ENCODE measurements at regions not wholly inside any gene's neighbourhood (a gene's known extent, or its start where the extent isn't known, plus 50 kb on each side); places are given as distances from the start of the nearest gene placed in this dataset.
"Not testable (repeated sequence)": the region's sequence is repeated elsewhere in the genome, so short reads cannot be mapped to it uniquely, and the experiment has no call there.

DNA sequence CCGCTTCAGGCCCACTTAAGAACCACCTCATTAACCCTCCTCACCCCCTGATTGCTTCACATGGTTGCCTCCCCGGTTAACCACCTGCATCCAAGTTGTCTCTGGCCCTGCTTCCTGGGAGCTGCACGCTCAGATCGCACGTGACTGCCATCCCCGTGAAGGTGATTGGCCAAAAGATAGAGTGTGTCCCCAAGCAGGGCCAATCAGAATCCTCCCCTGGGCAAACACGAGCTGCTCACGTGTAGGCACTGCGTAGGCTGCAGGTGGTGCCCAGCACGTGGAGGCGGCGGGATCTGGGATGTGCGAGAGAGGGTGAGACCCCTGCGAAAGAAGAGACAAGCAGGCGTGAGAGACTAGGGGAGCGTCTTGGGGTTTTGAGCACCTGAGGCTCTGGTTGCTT lies 111.8 kb upstream of the CRHR1 start:
- H3K27me3 ChIP-seq (ENCODE audit: low read depth), result peaks cover 78% of the 10 kb centered on the region
- H3K4me3 ChIP-seq, result no peak overlapping the region
- H3K27ac ChIP-seq (replicated peaks), result no peak overlapping the region
- no peaks in the 10 kb centered on the region for H3K36me3 ChIP-seq
- peaks cover 20% of the 10 kb centered on the region for H3K9me3 ChIP-seq (replicated peaks)
- no peak for DNase-seq
- TF ChIP-seq, protein P1, sequence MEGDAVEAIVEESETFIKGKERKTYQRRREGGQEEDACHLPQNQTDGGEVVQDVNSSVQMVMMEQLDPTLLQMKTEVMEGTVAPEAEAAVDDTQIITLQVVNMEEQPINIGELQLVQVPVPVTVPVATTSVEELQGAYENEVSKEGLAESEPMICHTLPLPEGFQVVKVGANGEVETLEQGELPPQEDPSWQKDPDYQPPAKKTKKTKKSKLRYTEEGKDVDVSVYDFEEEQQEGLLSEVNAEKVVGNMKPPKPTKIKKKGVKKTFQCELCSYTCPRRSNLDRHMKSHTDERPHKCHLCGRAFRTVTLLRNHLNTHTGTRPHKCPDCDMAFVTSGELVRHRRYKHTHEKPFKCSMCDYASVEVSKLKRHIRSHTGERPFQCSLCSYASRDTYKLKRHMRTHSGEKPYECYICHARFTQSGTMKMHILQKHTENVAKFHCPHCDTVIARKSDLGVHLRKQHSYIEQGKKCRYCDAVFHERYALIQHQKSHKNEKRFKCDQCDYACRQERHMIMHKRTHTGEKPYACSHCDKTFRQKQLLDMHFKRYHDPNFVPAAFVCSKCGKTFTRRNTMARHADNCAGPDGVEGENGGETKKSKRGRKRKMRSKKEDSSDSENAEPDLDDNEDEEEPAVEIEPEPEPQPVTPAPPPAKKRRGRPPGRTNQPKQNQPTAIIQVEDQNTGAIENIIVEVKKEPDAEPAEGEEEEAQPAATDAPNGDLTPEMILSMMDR (IDR thresholded peaks at IDR 0.05; ENCODE audit: borderline replicate concordance), result no peak
- H3K4me1 ChIP-seq, result no peaks in the 10 kb centered on the region
- intact Hi-C loops (cut with micrococcal nuclease), result no loop called here

DNA sequence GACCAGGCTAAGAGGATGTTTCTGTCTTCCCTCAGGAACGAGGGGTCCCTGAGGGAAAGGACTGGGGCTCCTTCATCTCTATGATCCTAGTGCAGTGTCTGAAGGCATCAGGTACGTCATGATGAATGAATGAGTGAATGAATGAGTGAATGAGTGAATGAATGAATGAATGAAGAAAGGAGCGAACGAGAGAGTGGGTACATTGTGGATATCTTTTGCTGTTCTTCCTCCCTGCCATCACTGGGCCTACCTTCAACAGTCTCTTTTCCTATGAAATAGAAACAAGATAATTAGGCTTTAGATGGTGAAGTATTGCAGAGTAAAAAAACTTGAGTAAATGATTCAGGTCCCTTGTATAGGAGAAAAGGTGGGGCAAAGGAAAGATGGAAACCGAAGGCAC lies 111.3 kb upstream of the CRHR1 start:
- intact Hi-C loops (cut with micrococcal nuclease), result no loop called here

DNA sequence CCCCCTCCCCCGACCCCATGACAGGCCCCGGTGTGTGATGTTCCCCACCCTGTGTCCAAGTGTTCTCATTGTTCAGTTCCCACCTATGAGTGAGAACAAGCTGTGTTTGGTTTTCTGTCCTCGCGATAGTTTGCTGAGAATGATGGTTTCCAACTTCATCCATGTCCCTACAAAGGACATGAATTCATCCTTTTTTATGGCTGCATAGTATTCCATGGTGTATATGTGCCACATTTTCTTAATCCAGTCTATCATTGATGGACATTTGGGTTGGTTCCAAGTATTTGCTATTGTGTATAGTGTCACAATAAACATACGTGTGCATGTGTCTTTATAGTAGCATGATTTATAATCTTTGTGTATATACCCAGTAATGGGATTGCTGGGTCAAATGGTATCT lies 110.4 kb upstream of the CRHR1 start:
- H3K27ac ChIP-seq (replicated peaks); intact Hi-C loops (cut with micrococcal nuclease); DNase-seq; H3K4me3 ChIP-seq; H3K4me1 ChIP-seq; H3K36me3 ChIP-seq: not testable (repeated sequence)
- Histone ChIP-seq H3K27me3 (ENCODE audit: low read depth) (peaks cover 77% of the 10 kb centered on the region), H3K9me3 (replicated peaks) (peaks cover 20% of the 10 kb centered on the region)

More for the DNA sequence above, 111.3 kb upstream of the CRHR1 start:
- H3K4me3 ChIP-seq, result no peak overlapping the region
- DNase-seq, result no peak
- H3K9me3 ChIP-seq (replicated peaks), result peaks cover 20% of the 10 kb centered on the region
- H3K36me3 ChIP-seq, result no peaks in the 10 kb centered on the region
- no peaks in the 10 kb centered on the region for H3K4me1 ChIP-seq
- H3K27ac ChIP-seq (replicated peaks), result no peak overlapping the region
- TF ChIP-seq, protein P1 (IDR thresholded peaks at IDR 0.05; ENCODE audit: borderline replicate concordance), result no peak
- H3K27me3 ChIP-seq (ENCODE audit: low read depth), result peaks cover 77% of the 10 kb centered on the region

DNA sequence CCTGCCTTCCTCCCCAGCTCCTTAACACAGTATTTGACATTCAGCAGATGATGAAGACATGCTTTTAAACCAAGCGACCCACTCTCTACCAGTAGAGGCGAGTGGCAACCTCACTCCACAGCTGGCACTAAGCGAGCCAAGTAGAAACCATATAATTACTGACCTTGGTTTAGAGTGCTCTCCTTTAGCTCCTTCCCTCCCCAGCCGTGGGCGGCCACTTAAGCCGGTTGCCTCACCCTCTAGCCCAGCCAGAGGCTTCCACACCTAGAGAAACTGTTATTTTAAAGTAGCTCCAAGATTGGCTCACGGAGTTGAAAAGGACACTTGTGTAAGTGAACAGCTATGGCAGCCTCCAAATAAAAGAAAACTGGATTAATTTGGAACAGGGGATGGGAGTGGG lies 109.1 kb upstream of the CRHR1 start:
- peaks cover 71% of the 10 kb centered on the region for H3K27me3 ChIP-seq (ENCODE audit: low read depth)
- TF ChIP-seq, protein P1 (IDR thresholded peaks at IDR 0.05; ENCODE audit: borderline replicate concordance), result no peak
- peaks cover 30% of the 10 kb centered on the region for H3K9me3 ChIP-seq (replicated peaks)
- no peaks in the 10 kb centered on the region for H3K4me1 ChIP-seq
- H3K36me3 ChIP-seq, result no peaks in the 10 kb centered on the region
- no peak for DNase-seq
- intact Hi-C loops (cut with micrococcal nuclease), result no loop called here
- no peak overlapping the region for H3K27ac ChIP-seq (replicated peaks)
- H3K4me3 ChIP-seq, result no peak overlapping the region

DNA sequence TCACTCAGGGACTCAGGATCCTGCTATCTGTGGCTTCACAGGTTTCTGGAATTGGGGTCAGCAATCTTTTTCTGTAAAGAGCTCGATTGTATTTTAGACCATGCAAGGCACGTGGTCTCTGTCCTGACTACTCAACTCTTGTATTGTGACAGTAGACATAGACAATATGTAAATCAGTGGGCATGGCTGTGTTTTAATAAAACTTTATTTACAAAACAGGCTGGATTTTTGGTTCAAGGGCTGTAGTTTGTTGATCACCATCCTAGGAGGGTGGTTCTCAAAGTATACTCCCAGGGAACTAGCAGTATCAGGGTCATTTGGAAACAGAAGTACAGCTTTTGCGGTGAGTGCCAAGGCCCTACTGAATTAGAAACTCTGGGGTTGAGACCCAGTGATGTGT lies 108.2 kb upstream of the CRHR1 start:
- Histone ChIP-seq H3K27ac (replicated peaks) (no peak overlapping the region), H3K9me3 (replicated peaks) (peaks cover 30% of the 10 kb centered on the region), H3K4me1 (no peaks in the 10 kb centered on the region), H3K4me3 (no peak overlapping the region), H3K36me3 (no peaks in the 10 kb centered on the region), H3K27me3 (ENCODE audit: low read depth) (peaks cover 65% of the 10 kb centered on the region)
- intact Hi-C loops (cut with micrococcal nuclease), result no loop called here
- no peak for DNase-seq
- TF ChIP-seq, protein P1 (IDR thresholded peaks at IDR 0.05; ENCODE audit: borderline replicate concordance), result no peak

DNA sequence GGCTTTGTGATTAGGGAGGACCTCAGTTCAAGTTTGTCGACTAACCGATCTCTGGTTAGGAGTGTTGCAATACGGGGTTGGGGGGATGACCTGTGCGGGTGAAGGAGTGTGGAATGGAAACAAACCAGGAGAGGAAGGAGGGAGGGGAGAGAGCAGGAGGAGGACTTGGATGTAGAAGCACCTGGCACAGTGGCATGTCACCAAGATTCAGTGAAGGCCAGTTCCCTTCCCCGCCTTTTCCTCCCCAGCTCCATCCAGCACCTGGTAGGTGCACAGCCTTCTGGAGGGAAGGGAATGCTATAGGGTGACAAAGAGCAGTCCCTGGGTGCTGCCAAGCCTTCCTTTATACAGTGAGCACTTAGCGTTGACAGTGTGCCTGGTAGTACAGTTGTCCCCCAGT lies 107.4 kb upstream of the CRHR1 start:
- DNase-seq, result no peak
- H3K4me1 ChIP-seq, result no peaks in the 10 kb centered on the region
- H3K27me3 ChIP-seq (ENCODE audit: low read depth), result peaks cover 66% of the 10 kb centered on the region
- no peaks in the 10 kb centered on the region for H3K36me3 ChIP-seq
- TF ChIP-seq, protein P1 (IDR thresholded peaks at IDR 0.05; ENCODE audit: borderline replicate concordance), result no peak
- H3K9me3 ChIP-seq (replicated peaks), result peaks cover 30% of the 10 kb centered on the region
- H3K4me3 ChIP-seq, result no peak overlapping the region
- intact Hi-C loops (cut with micrococcal nuclease), result no loop called here
- H3K27ac ChIP-seq (replicated peaks), result no peak overlapping the region

All from left ventricle myocardium inferior (tissue), 1 donor.